Erythroblast (primary cell): ENCODE measurements at regions not wholly inside any gene's neighbourhood (a gene's known extent, or its start where the extent isn't known, plus 50 kb on each side); places are given as distances from the start of the nearest gene placed in this dataset.
"Not testable (repeated sequence)": the region's sequence is repeated elsewhere in the genome, so short reads cannot be mapped to it uniquely, and the experiment has no call there.

Experiments
- GATA1 ChIP-seq: IDR thresholded peaks from 2 replicates; pipeline ENCODE4 v1.6.1; 2011; ENCODE audit warnings: low read depth, mild to moderate bottlenecking, control low read depth, low read length, moderate library complexity
- POLR2A ChIP-seq: IDR thresholded peaks from 2 replicates; pipeline ENCODE4 v1.6.1; 2011; ENCODE audit warnings: mild to moderate bottlenecking, low read length

GRCh38 chr20:26008026-26008425 is 311.4 kb upstream of the ZNF337 start:
- TF ChIP-seq POLR2A, GATA1: not testable (repeated sequence)
